H1 (cell line): ENCODE measurements at regions not wholly inside any gene's neighbourhood (a gene's known extent, or its start where the extent isn't known, plus 50 kb on each side); places are given as distances from the start of the nearest gene placed in this dataset.

Experiments used
- CTCF ChIA-PET: fragments of 300-600 bp; sonication (Branson Sonifier 250); formaldehyde crosslinking; loops from one replicate; lab custom pipeline; 2021; ENCODE audit not compliant: partially characterized antibody; lab: Charles Lee
- POLR2A ChIA-PET: fragments of 300-600 bp; sonication (Branson Sonifier 250); formaldehyde crosslinking; loops from one replicate; lab custom pipeline; 2021; ENCODE audit warnings: inconsistent platforms; ENCODE audit not compliant: partially characterized antibody; lab: Charles Lee
- DNase-seq, 2 experiments: peaks; one replicate each; pipeline versions ENCODE4 v3.0.0 to v3.0.0-alpha.2; 2010 to 2022; ENCODE audit warnings: low spot score in 2 of 2, low read depth in 1 of 2, mixed read lengths in 1 of 2
- FAIRE-seq: peaks from 2 replicates; lab custom pipeline; 2011; peaks lifted over from hg19 to GRCh38; lab: Jason Lieb, UNC
- H2AFZ ChIP-seq: 2 replicates; pipeline ENCODE4 v1.8.1; 2012; ENCODE audit warnings: low read length, inconsistent platforms
- H2AK5ac ChIP-seq: 2 replicates; pipeline ENCODE4 v1.6.1; 2013; ENCODE audit warnings: low read depth, low read length
- H2BK120ac ChIP-seq: replicated peaks from 2 replicates; pipeline ENCODE3; 2013; ENCODE audit warnings: low read depth, low read length, inconsistent platforms
- H2BK12ac ChIP-seq: 2 replicates; pipeline ENCODE4 v1.6.1; 2013; ENCODE audit warnings: low read depth, low read length
- H2BK15ac ChIP-seq: 2 replicates; pipeline ENCODE4 v1.6.1; 2013; ENCODE audit warnings: low read length
- H2BK20ac ChIP-seq: 2 replicates; pipeline ENCODE4 v1.6.1; 2013; ENCODE audit warnings: low read length
- H2BK5ac ChIP-seq: 2 replicates; pipeline ENCODE4 v1.6.1; 2013; ENCODE audit warnings: low read depth, low read length
- H3K14ac ChIP-seq: 2 replicates; pipeline ENCODE4 v1.6.1; 2013; ENCODE audit warnings: inconsistent platforms; ENCODE audit not compliant: insufficient read length
- H3K18ac ChIP-seq: 2 replicates; pipeline ENCODE4 v1.6.1; 2013; ENCODE audit warnings: low read length; ENCODE audit errors: extremely low read depth
- H3K23ac ChIP-seq: 2 replicates; pipeline ENCODE4 v1.6.1; 2013; ENCODE audit warnings: inconsistent platforms; ENCODE audit not compliant: insufficient read length
- H3K23me2 ChIP-seq: 2 replicates; pipeline ENCODE4 v1.6.1; 2013; ENCODE audit warnings: low read depth, low read length
- H3K27ac ChIP-seq: 2 replicates; pipeline ENCODE4 v1.6.1; 2011; ENCODE audit warnings: low read depth, low read length, inconsistent platforms
- H3K27me3 ChIP-seq, 4 experiments: replicated peaks in 1 of 4; 1 replicate in 1 of 4; 2 replicates in 3 of 4; pipeline versions ENCODE4 v1.6.1 to v1.8.1; 2011 to 2013; ENCODE audit warnings: low read length in 3 of 4, mild to moderate bottlenecking in 3 of 4, inconsistent platforms in 2 of 4, mixed read lengths in 2 of 4, moderate library complexity in 1 of 4; ENCODE audit not compliant: control insufficient read depth in 3 of 4, insufficient read depth in 3 of 4; ENCODE audit errors: extremely low read depth in 1 of 4
- H3K36me3 ChIP-seq, 4 experiments: 2 replicates each; pipeline versions ENCODE4 v1.6.1 to v1.8.1; 2011 to 2013; ENCODE audit warnings: mild to moderate bottlenecking in 4 of 4, low read length in 3 of 4, moderate library complexity in 2 of 4, control low read depth in 1 of 4, inconsistent platforms in 1 of 4; ENCODE audit not compliant: insufficient read depth in 4 of 4, control insufficient read depth in 2 of 4
- H3K4ac ChIP-seq: replicated peaks from 2 replicates; pipeline ENCODE3; 2013; ENCODE audit warnings: low read length, low read depth, mixed read lengths, inconsistent platforms; ENCODE audit not compliant: insufficient read length
- H3K4me1 ChIP-seq, 4 experiments: replicated peaks in 1 of 4; 1 replicate in 1 of 4; 2 replicates in 3 of 4; pipeline versions ENCODE4 v1.6.1 to v1.8.1; 2011 to 2013; ENCODE audit warnings: low read length in 3 of 4, inconsistent platforms in 2 of 4, mixed read lengths in 1 of 4; ENCODE audit not compliant: insufficient read depth in 4 of 4, control insufficient read depth in 3 of 4
- H3K4me2 ChIP-seq, 2 experiments: 2 replicates each; pipeline versions ENCODE4 v1.6.1 to v1.8.1; 2011 to 2013; ENCODE audit warnings: low read depth in 2 of 2, low read length in 2 of 2, control low read depth in 1 of 2, inconsistent platforms in 1 of 2, mild to moderate bottlenecking in 1 of 2; ENCODE audit not compliant: insufficient read depth in 1 of 2
- H3K4me3 ChIP-seq, 4 experiments: fragments of 200-600, 300-600 bp in 1 of 4; sonication (generic), shearing (Covaris generic), sonication (Bioruptor Twin) in 1 of 4; 2 replicates each; pipeline versions ENCODE4 v1.5.1 to v1.8.1; 2011 to 2016; ENCODE audit warnings: low read length in 4 of 4, low read depth in 3 of 4, control low read depth in 2 of 4, inconsistent platforms in 2 of 4, mild to moderate bottlenecking in 2 of 4, mixed read lengths in 1 of 4, moderate library complexity in 1 of 4; ENCODE audit not compliant: insufficient read depth in 2 of 4; ENCODE audit errors: extremely low read depth in 1 of 4
- H3K56ac ChIP-seq: replicated peaks from 2 replicates; pipeline ENCODE3; 2013; ENCODE audit warnings: low read depth, mild to moderate bottlenecking, mixed read lengths, low read length, inconsistent platforms; ENCODE audit not compliant: insufficient read length
- H3K79me1 ChIP-seq: 2 replicates; pipeline ENCODE4 v1.6.1; 2013; ENCODE audit warnings: low read depth, low read length, control low read depth
- H3K79me2 ChIP-seq, 2 experiments: 2 replicates each; pipeline versions ENCODE4 v1.6.1 to v1.8.1; 2012 to 2013; ENCODE audit warnings: low read length in 2 of 2, mild to moderate bottlenecking in 2 of 2, inconsistent platforms in 1 of 2; ENCODE audit not compliant: insufficient read depth in 2 of 2, control insufficient read depth in 1 of 2
- H3K9ac ChIP-seq, 4 experiments: replicated peaks in 1 of 4; 1 replicate in 1 of 4; 2 replicates in 3 of 4; pipeline versions ENCODE4 v1.6.1 to v1.8.1; 2011 to 2013; ENCODE audit warnings: low read depth in 3 of 4, low read length in 3 of 4, control low read depth in 2 of 4, mild to moderate bottlenecking in 2 of 4, moderate library complexity in 2 of 4, inconsistent platforms in 1 of 4; ENCODE audit errors: extremely low read depth in 1 of 4
- H3K9me3 ChIP-seq, 2 experiments: 2 replicates each; pipeline versions ENCODE4 v1.6.1 to v1.8.1; 2012 to 2013; ENCODE audit warnings: mild to moderate bottlenecking in 2 of 2, moderate library complexity in 2 of 2, control low read depth in 1 of 2, inconsistent platforms in 1 of 2, low read depth in 1 of 2, low read length in 1 of 2, mixed read lengths in 1 of 2; ENCODE audit not compliant: insufficient read depth in 2 of 2
- H4K20me1 ChIP-seq, 2 experiments: replicated peaks in 1 of 2; 2 replicates each; pipeline versions ENCODE3 to v1.8.1; 2011 to 2013; ENCODE audit warnings: inconsistent platforms in 2 of 2, low read length in 2 of 2, mild to moderate bottlenecking in 1 of 2; ENCODE audit not compliant: insufficient read depth in 2 of 2, control insufficient read depth in 1 of 2
- H4K5ac ChIP-seq: 2 replicates; pipeline ENCODE4 v1.6.1; 2013; ENCODE audit warnings: low read length, low read depth, mixed read lengths, inconsistent platforms; ENCODE audit not compliant: insufficient read length
- H4K8ac ChIP-seq: 2 replicates; pipeline ENCODE4 v1.8.0; 2013; ENCODE audit warnings: mild to moderate bottlenecking, moderate library complexity, low read length, inconsistent platforms; ENCODE audit not compliant: insufficient read depth; ENCODE audit errors: extremely low read depth
- H4K91ac ChIP-seq: replicated peaks from 2 replicates; pipeline ENCODE3; 2013; ENCODE audit warnings: low read length, mixed read lengths, inconsistent platforms; ENCODE audit not compliant: insufficient read length
- BACH1 ChIP-seq: IDR thresholded peaks from 2 replicates; pipeline ENCODE4 v1.6.1; 2012; ENCODE audit warnings: low read length, improper control_type of control experiment
- BRCA1 ChIP-seq: IDR thresholded peaks from 2 replicates; pipeline ENCODE4 v1.6.1; 2012; ENCODE audit warnings: low read depth, low read length, improper control_type of control experiment
- CTBP2 ChIP-seq: IDR thresholded peaks from 2 replicates; pipeline ENCODE4 v1.7.0; 2011; ENCODE audit warnings: borderline replicate concordance, mild to moderate bottlenecking, moderate library complexity, mixed read lengths, low read length; ENCODE audit not compliant: insufficient read depth, insufficient read length
- GTF2F1 ChIP-seq: IDR thresholded peaks from 2 replicates; pipeline ENCODE4 v1.6.1; 2012; ENCODE audit warnings: low read depth, low read length, improper control_type of control experiment, borderline replicate concordance
- HDAC2 ChIP-seq, 2 experiments: fragments of 300-600 bp in 1 of 2; sonication (generic) in 1 of 2; IDR thresholded peaks; 2 replicates each; pipeline ENCODE4 v1.6.1; 2011 to 2012; ENCODE audit warnings: low read depth in 2 of 2, low read length in 2 of 2, mild to moderate bottlenecking in 2 of 2, moderate library complexity in 2 of 2, borderline replicate concordance in 1 of 2, inconsistent platforms in 1 of 2
- JUND ChIP-seq: IDR thresholded peaks from 2 replicates; pipeline ENCODE4 v1.6.1; 2011; ENCODE audit warnings: mild to moderate bottlenecking, improper control_type of control experiment, low read length
- PHF8 ChIP-seq: fragments of 200-600 bp; sonication (generic); conservative IDR thresholded peaks from 2 replicates; pipeline ENCODE4 v1.7.1; 2012; ENCODE audit warnings: low read depth, mild to moderate bottlenecking, inconsistent platforms, low read length, moderate library complexity
- RAD21 ChIP-seq, 2 experiments: IDR thresholded peaks in 1 of 2; conservative IDR thresholded peaks in 1 of 2; 2 replicates each; pipeline ENCODE4 v1.6.1; 2011; ENCODE audit warnings: low read depth in 2 of 2, low read length in 2 of 2, improper control_type of control experiment in 1 of 2, inconsistent platforms in 1 of 2, mild to moderate bottlenecking in 1 of 2, moderate library complexity in 1 of 2
- RNF2 ChIP-seq: fragments of 200-900, 300-1000 bp; sonication (generic); IDR thresholded peaks from 2 replicates; pipeline ENCODE4 v1.7.1; 2016; ENCODE audit warnings: borderline replicate concordance, low read depth, mild to moderate bottlenecking, antibody characterized with exemption, low read length; ENCODE audit not compliant: poor library complexity, severe bottlenecking; ENCODE audit errors: missing control alignments
- SAP30 ChIP-seq: fragments of 300-600 bp; sonication (generic); IDR thresholded peaks from 2 replicates; pipeline ENCODE4 v1.7.1; 2012; ENCODE audit warnings: low read length, moderate library complexity, mild to moderate bottlenecking, inconsistent platforms; ENCODE audit not compliant: insufficient read depth, insufficient replicate concordance
- SIRT6 ChIP-seq: IDR thresholded peaks from one replicate; pipeline ENCODE4 v1.7.1; 2012; ENCODE audit warnings: low read length, inconsistent platforms
- TAF1 ChIP-seq: IDR thresholded peaks from 2 replicates; pipeline ENCODE4 v1.6.1; 2011; ENCODE audit warnings: mild to moderate bottlenecking, low read depth, low read length
- WGBS, 2 experiments: shearing (Covaris generic) in 1 of 2; methylation state at CpG; one replicate each; pipeline versions ENCODE4 v1.1.6 to v1.1.7; 2013 to 2015; ENCODE audit warnings: low lambda C conversion rate in 2 of 2, mixed read lengths in 2 of 2, inconsistent platforms in 1 of 2, low coverage in 1 of 2, missing lambda C conversion rate in 1 of 2; ENCODE audit not compliant: insufficient replicate concordance in 2 of 2, insufficient coverage in 1 of 2, insufficient read length in 1 of 2; ENCODE audit errors: extremely low coverage in 1 of 2, missing lambda C conversion rate in 1 of 2; 5-methylcytosine and 5-hydroxymethylcytosine counted together
- TF ChIP-seq, protein P1 (sequence below): IDR thresholded peaks from 2 replicates; pipeline ENCODE4 v1.6.1; 2011; ENCODE audit warnings: low read depth, mild to moderate bottlenecking, low read length; ENCODE audit not compliant: insufficient read depth

DNA sequence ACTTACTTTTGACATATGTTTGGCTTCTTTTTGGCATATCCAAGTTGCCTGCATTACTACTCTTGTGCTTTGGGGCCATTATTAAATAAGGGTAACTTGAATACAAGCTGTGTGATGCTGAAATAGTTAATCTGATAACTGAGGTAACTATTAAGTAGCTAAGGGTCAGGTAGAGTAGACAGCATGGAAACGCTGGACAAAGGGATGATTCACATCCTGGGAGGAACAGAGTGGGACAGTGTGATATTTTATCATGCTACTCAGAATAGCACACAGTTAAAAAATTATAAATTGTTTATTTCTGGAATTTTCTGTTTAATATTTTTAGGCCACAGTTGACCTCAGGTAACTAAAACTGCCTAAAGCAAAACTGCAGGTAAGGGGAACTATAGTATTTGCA lies 483.9 kb downstream of the RFPL4B start:
- Histone ChIP-seq H3K18ac (no peak overlapping the region), H2BK5ac (no peak overlapping the region), H3K9ac (no peak overlapping the region), H4K91ac (no peak overlapping the region), H2AFZ (no peak overlapping the region), H4K20me1 (no peaks in the 10 kb centered on the region), H3K23ac (no peak overlapping the region), H2BK15ac (no peak overlapping the region), H3K4ac (no peak overlapping the region), H4K5ac (no peak overlapping the region), H3K27ac (no peak overlapping the region), H2BK120ac (no peak overlapping the region), H3K79me1 (no peaks in the 10 kb centered on the region), H3K14ac (no peak overlapping the region), H2BK20ac (no peak overlapping the region), H3K4me1 (peaks cover 0 to 6% (median 3%) of the 10 kb centered on the region in 4 experiments; a peak in 2 of 7 replicates), H3K27me3 (no peaks in the 10 kb centered on the region), H3K9me3 (no peaks in the 10 kb centered on the region), H3K4me3 (no peak overlapping the region), H3K56ac (no peak overlapping the region), H4K8ac (no peak overlapping the region), H3K23me2 (no peaks in the 10 kb centered on the region; the same call in 1 of the 2 replicates), H3K4me2 (no peak overlapping the region), H3K79me2 (no peaks in the 10 kb centered on the region), H2AK5ac (no peak overlapping the region), H3K36me3 (no peaks in the 10 kb centered on the region), H2BK12ac (no peak overlapping the region)
- POLR2A ChIA-PET, result no interaction called here
- CTCF ChIA-PET, result no interaction called here
- 85% methylated on average over 1 of the region's 1 CpG; no CpG with 5 or more reads in 1 of the 2 experiments for WGBS, 2 experiments
- DNase-seq, result no peak
- FAIRE-seq, result no peak
- TF ChIP-seq RNF2, result no peak
- no peak for TF ChIP-seq TAF1
- no peak for TF ChIP-seq BRCA1
- no peak for TF ChIP-seq JUND
- TF ChIP-seq HDAC2 (IDR thresholded peaks at IDR 0.05; ENCODE audit: borderline replicate concordance in 1 of 2, low read depth in 2 of 2, low read length in 2 of 2), result no peak
- TF ChIP-seq SAP30, result no peak
- no peak for TF ChIP-seq PHF8
- TF ChIP-seq GTF2F1, result no peak
- TF ChIP-seq BACH1, result no peak
- TF ChIP-seq CTBP2, result no peak
- no peak for TF ChIP-seq SIRT6
- TF ChIP-seq RAD21 (IDR thresholded peaks at IDR 0.05 in 1 of 2, conservative IDR thresholded peaks at IDR 0.05 in 1 of 2; ENCODE audit: low read depth in 2 of 2, low read length in 2 of 2), result no peak
- TF ChIP-seq, protein P1, sequence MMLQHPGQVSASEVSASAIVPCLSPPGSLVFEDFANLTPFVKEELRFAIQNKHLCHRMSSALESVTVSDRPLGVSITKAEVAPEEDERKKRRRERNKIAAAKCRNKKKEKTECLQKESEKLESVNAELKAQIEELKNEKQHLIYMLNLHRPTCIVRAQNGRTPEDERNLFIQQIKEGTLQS, result no peak
